GM12891 (cell line): ENCODE measurements at regions not wholly inside any gene's neighbourhood (a gene's known extent, or its start where the extent isn't known, plus 50 kb on each side); places are given as distances from the start of the nearest gene placed in this dataset.

ENCODE experiments used
- DNase-seq: peaks from one replicate; pipeline ENCODE4 v3.0.0; 2011; ENCODE audit warnings: low spot score; ENCODE audit not compliant: insufficient read length
- FAIRE-seq: peaks from 2 replicates; lab custom pipeline; 2011; peaks lifted over from hg19 to GRCh38; lab: Jason Lieb, UNC
- PAX5 ChIP-seq: IDR thresholded peaks from 2 replicates; pipeline ENCODE4 v1.6.1; 2011; ENCODE audit warnings: low read length, moderate library complexity, mild to moderate bottlenecking; ENCODE audit not compliant: insufficient read depth, severe bottlenecking
- POLR2A ChIP-seq: IDR thresholded peaks from 2 replicates; pipeline ENCODE4 v1.6.1; 2011; ENCODE audit warnings: low read depth, low read length, control low read depth
- POLR2AphosphoS5 ChIP-seq: IDR thresholded peaks from 2 replicates; pipeline ENCODE4 v1.6.1; 2011; ENCODE audit warnings: low read depth, low read length, control low read depth
- POU2F2 ChIP-seq: IDR thresholded peaks from 2 replicates; pipeline ENCODE4 v1.6.1; 2011; ENCODE audit warnings: low read depth, mild to moderate bottlenecking, control low read depth, low read length, moderate library complexity
- SPI1 ChIP-seq: IDR thresholded peaks from 2 replicates; pipeline ENCODE4 v1.6.1; 2011; ENCODE audit warnings: low read depth, low read length, control low read depth
- TAF1 ChIP-seq: IDR thresholded peaks from 2 replicates; pipeline ENCODE4 v1.6.1; 2011; ENCODE audit warnings: low read depth, low read length, control low read depth

GRCh38 chr6:144574796-144575195, 289.7 kb downstream of the UTRN start:
- no peak for TF ChIP-seq TAF1
- TF ChIP-seq SPI1 = no peak
- no peak for TF ChIP-seq POLR2A
- TF ChIP-seq PAX5 = no peak
- no peak for TF ChIP-seq POU2F2
- TF ChIP-seq POLR2AphosphoS5 = no peak
- DNase-seq (no peak), FAIRE-seq (no peak)

- TF ChIP-seq SPI1 = no peak
- DNase-seq (no peak), FAIRE-seq (no peak)
Observed at GRCh38 chr6:144575327-144575726, 290.2 kb downstream of the UTRN start.

GRCh38 chr6:144576871-144577270, 291.7 kb downstream of the UTRN start:
- FAIRE-seq (peak; percentile 35), DNase-seq (no peak)
- TF ChIP-seq POU2F2 (no peak), POLR2AphosphoS5 (no peak), TAF1 (no peak), POLR2A (no peak), PAX5 (no peak), SPI1 (no peak)

- DNase-seq (no peak), FAIRE-seq (peak; percentile 51)
- no peak for TF ChIP-seq POLR2AphosphoS5
- no peak for TF ChIP-seq TAF1
- TF ChIP-seq PAX5 = no peak
- no peak for TF ChIP-seq POU2F2
- no peak for TF ChIP-seq SPI1
- TF ChIP-seq POLR2A = no peak
Observed at GRCh38 chr6:144578385-144579350, 293.5 kb downstream of the UTRN start.

- FAIRE-seq (peak; percentile 5), DNase-seq (no peak)
- no peak for TF ChIP-seq POLR2A
- no peak for TF ChIP-seq POU2F2
Observed at GRCh38 chr6:144580039-144580438, 294.9 kb downstream of the UTRN start.

GRCh38 chr6:144580771-144581170, 295.6 kb downstream of the UTRN start:
- no peak for DNase-seq
- no peak for TF ChIP-seq TAF1
- no peak for TF ChIP-seq POU2F2
- no peak for TF ChIP-seq POLR2A
- no peak for TF ChIP-seq POLR2AphosphoS5
- no peak for TF ChIP-seq PAX5
- no peak for TF ChIP-seq SPI1
- FAIRE-seq = peak; percentile 56

GRCh38 chr6:144581812-144582537, 296.8 kb downstream of the UTRN start:
- TF ChIP-seq POU2F2 = no peak
- no peak for TF ChIP-seq TAF1
- TF ChIP-seq POLR2AphosphoS5 = no peak
- TF ChIP-seq POLR2A = no peak
- TF ChIP-seq SPI1 = no peak
- no peak for TF ChIP-seq PAX5
- DNase-seq (no peak), FAIRE-seq (peak; percentile 81)

GRCh38 chr6:144582939-144583613, 297.9 kb downstream of the UTRN start:
- peak; percentile 65 for TF ChIP-seq SPI1
- no peak for TF ChIP-seq PAX5
- no peak for TF ChIP-seq TAF1
- peak; percentile 98 for TF ChIP-seq POU2F2
- DNase-seq (peak; percentile 10), FAIRE-seq (peak; percentile 93)

- no peak for FAIRE-seq
- TF ChIP-seq POLR2AphosphoS5 = no peak
- TF ChIP-seq SPI1 = no peak
- no peak for TF ChIP-seq PAX5
- TF ChIP-seq POLR2A = no peak
- TF ChIP-seq POU2F2 = no peak
- no peak for TF ChIP-seq TAF1
Observed at GRCh38 chr6:144583614-144583954, 298.4 kb downstream of the UTRN start.

More at GRCh38 chr6:144583614-144583954, 298.4 kb downstream of the UTRN start:
- no peak for DNase-seq
